Right lobe of liver (tissue), 4 donors: ENCODE measurements at regions not wholly inside any gene's neighbourhood (a gene's known extent, or its start where the extent isn't known, plus 50 kb on each side); places are given as distances from the start of the nearest gene placed in this dataset.

Source experiments
- CTCF ChIP-seq, 4 donors: fragments of 200-600 bp in 3 of 4; fragments of 450-650 bp in 1 of 4; IDR thresholded peaks; one replicate each; pipeline versions ENCODE4 v1.5.1 to v1.8.0; 2016 to 2022; ENCODE audit warnings: antibody characterized with exemption in 4 of 4, mild to moderate bottlenecking in 2 of 4
- POLR2A ChIP-seq: fragments of 450-650 bp; IDR thresholded peaks from one replicate; pipeline ENCODE4 v1.6.1; 2017; ENCODE audit warnings: antibody characterized with exemption, mild to moderate bottlenecking
- donor health status: DM: no; HTN: no; CAD: no.
- donor health status: DM: no; HTN: no; CAD: no.
- donor health status: DM: no; HTN: yes; CAD: no.

GRCh38 chrX:116306218-116306617 is 130.2 kb upstream of the SLC6A14 start:
- TF ChIP-seq CTCF (IDR thresholded peaks at IDR 0.05), result no peak
- TF ChIP-seq POLR2A, result no peak
